GDM1 (cell line): ENCODE measurements at regions not wholly inside any gene's neighbourhood (a gene's known extent, or its start where the extent isn't known, plus 50 kb on each side); places are given as distances from the start of the nearest gene placed in this dataset.
"Not testable (repeated sequence)": the region's sequence is repeated elsewhere in the genome, so short reads cannot be mapped to it uniquely, and the experiment has no call there.

ENCODE experiments used
- DNase-seq: peaks from one replicate; lab custom pipeline; 2025; lab: John Stamatoyannopoulos, UW

GRCh38 chr1:81542196-81542595 lies 258.5 kb upstream of the ADGRL2 start:
- DNase-seq, result no peak

- DNase-seq, result no peak
Measured at GRCh38 chr1:81540216-81540615, 260.5 kb upstream of the ADGRL2 start.

GRCh38 chr1:81529014-81529413 lies 271.7 kb upstream of the ADGRL2 start:
- no peak for DNase-seq

GRCh38 chr1:81525085-81525484 lies 275.6 kb upstream of the ADGRL2 start:
- DNase-seq, result no peak

- no peak for DNase-seq
Measured at GRCh38 chr1:81519987-81520386, 280.7 kb upstream of the ADGRL2 start.

GRCh38 chr1:81517987-81518386 lies 282.7 kb upstream of the ADGRL2 start:
- no peak for DNase-seq

- DNase-seq, result no peak
Measured at GRCh38 chr1:81513796-81514354, 286.9 kb upstream of the ADGRL2 start.

- DNase-seq, result no peak
Measured at GRCh38 chr1:81512252-81513003, 288.3 kb upstream of the ADGRL2 start.

- DNase-seq, result no peak
Measured at GRCh38 chr1:81511281-81511680, 289.5 kb upstream of the ADGRL2 start.

- no peak for DNase-seq
Measured at GRCh38 chr1:81510701-81511100, 290.0 kb upstream of the ADGRL2 start.

GRCh38 chr1:81509594-81509993 lies 291.1 kb upstream of the ADGRL2 start:
- no peak for DNase-seq

- no peak for DNase-seq
Measured at GRCh38 chr1:81506699-81507098, 294.0 kb upstream of the ADGRL2 start.

GRCh38 chr1:81505831-81506230 lies 294.9 kb upstream of the ADGRL2 start:
- no peak for DNase-seq

GRCh38 chr1:81504820-81505219 lies 295.9 kb upstream of the ADGRL2 start:
- DNase-seq, result not testable (repeated sequence)

GRCh38 chr1:81502705-81503104 lies 298.0 kb upstream of the ADGRL2 start:
- not testable (repeated sequence) for DNase-seq

- DNase-seq, result not testable (repeated sequence)
Measured at GRCh38 chr1:81501485-81501884, 299.2 kb upstream of the ADGRL2 start.

- DNase-seq, result no peak
Measured at GRCh38 chr1:81499487-81499886, 301.2 kb upstream of the ADGRL2 start.

- DNase-seq, result no peak
Measured at GRCh38 chr1:81498471-81499462, 302.0 kb upstream of the ADGRL2 start.

GRCh38 chr1:81496349-81496748 lies 304.4 kb upstream of the ADGRL2 start:
- no peak for DNase-seq

- DNase-seq, result no peak
Measured at GRCh38 chr1:81493102-81493869, 307.4 kb upstream of the ADGRL2 start.

- no peak for DNase-seq
Measured at GRCh38 chr1:81492628-81493027, 308.1 kb upstream of the ADGRL2 start.

- no peak for DNase-seq
Measured at GRCh38 chr1:81490614-81491013, 310.1 kb upstream of the ADGRL2 start.
